Panc1 (cell line): ENCODE measurements at regions not wholly inside any gene's neighbourhood (a gene's known extent, or its start where the extent isn't known, plus 50 kb on each side); places are given as distances from the start of the nearest gene placed in this dataset.

Experiments
- ATAC-seq: fragments of 200-7000 bp; cut with Tn5 transposase; 2 replicates; pipeline ENCODE4 v1.9.1; 2020; ENCODE audit warnings: mild to moderate bottlenecking, moderate library complexity
- BruUV-seq: library from RNA; stranded (reverse); fragments of 400-500 nt; replicated peaks from 2 replicates; lab custom pipeline; 2021; lab: Mats Ljungman, UMichigan
- CTCF ChIA-PET: fragments of 300-600 bp; sonication (Branson Sonifier 250); formaldehyde crosslinking; loops from one replicate; lab custom pipeline; 2022; ENCODE audit warnings: antibody characterized with exemption; lab: Charles Lee
- POLR2A ChIA-PET: fragments of 300-600 bp; sonication (Branson Sonifier 250); formaldehyde crosslinking; loops from one replicate; lab custom pipeline; 2022; ENCODE audit warnings: antibody characterized with exemption; lab: Charles Lee
- DNase-seq: peaks from one replicate; pipeline ENCODE4 v3.0.0-alpha.2; 2010; ENCODE audit warnings: low read depth, low spot score
- H3K27ac ChIP-seq: 2 replicates; pipeline ENCODE4 v1.5.1; 2011; ENCODE audit warnings: mild to moderate bottlenecking, low read length, inconsistent platforms
- H3K27me3 ChIP-seq: fragments of 200-500 bp; sonication (Bioruptor generic); 2 replicates; pipeline ENCODE4 v1.6.0; 2014; ENCODE audit warnings: low read length, inconsistent platforms; ENCODE audit not compliant: control insufficient read depth, insufficient read depth
- H3K36me3 ChIP-seq: fragments of 200-500 bp; sonication (Bioruptor generic); 2 replicates; pipeline ENCODE4 v1.5.1; 2014; ENCODE audit warnings: inconsistent platforms, mild to moderate bottlenecking, low read length, moderate library complexity; ENCODE audit not compliant: control insufficient read depth, insufficient read depth
- H3K4me1 ChIP-seq: 2 replicates; pipeline ENCODE4 v1.5.1; 2011; ENCODE audit warnings: inconsistent platforms, mild to moderate bottlenecking, low read length, moderate library complexity; ENCODE audit not compliant: control insufficient read depth, insufficient read depth
- H3K4me3 ChIP-seq, 2 experiments: 2 replicates each; pipeline ENCODE4 v1.5.1; 2011 to 2012; ENCODE audit warnings: low read depth in 2 of 2, low read length in 2 of 2, mild to moderate bottlenecking in 2 of 2, inconsistent platforms in 1 of 2, moderate library complexity in 1 of 2
- H3K9me3 ChIP-seq: fragments of 200-500 bp; sonication (Bioruptor generic); 2 replicates; pipeline ENCODE4 v1.5.1; 2014; ENCODE audit warnings: low read depth, mild to moderate bottlenecking, inconsistent platforms, low read length, moderate library complexity; ENCODE audit not compliant: control insufficient read depth, insufficient read depth
- POLR2AphosphoS5 ChIP-seq: IDR thresholded peaks from 2 replicates; pipeline ENCODE4 v1.6.1; 2012; ENCODE audit warnings: mild to moderate bottlenecking, low read depth, low read length, moderate library complexity
- SIN3A ChIP-seq: IDR thresholded peaks from 2 replicates; pipeline ENCODE4 v1.6.1; 2012; ENCODE audit warnings: low read depth, mild to moderate bottlenecking, low read length, moderate library complexity, borderline replicate concordance; ENCODE audit not compliant: insufficient read depth
- TCF7L2 ChIP-seq: IDR thresholded peaks from 2 replicates; pipeline ENCODE4 v1.6.1; 2011; ENCODE audit warnings: mild to moderate bottlenecking, low read depth, low read length, inconsistent platforms
- in situ Hi-C: cut with HindIII; loops from 2 replicates; pipeline ENCODE4 v1.10.0; 2016; ENCODE audit warnings: low sequenced_read_pairs, low pct_unique_long_range_greater_than_20kb
- intact Hi-C: fragments of 100-400 bp; cut with micrococcal nuclease; formaldehyde crosslinking; loops from one replicate; pipeline ENCODE4 v1.10.0; 2022; ENCODE audit not compliant: unreplicated experiment
- TF ChIP-seq, protein P1 (sequence below), 2 experiments: IDR thresholded peaks; 2 replicates each; pipeline ENCODE4 v1.6.1; 2011 to 2012; ENCODE audit warnings: low read depth in 2 of 2, control low read depth in 1 of 2, low read length in 1 of 2, mild to moderate bottlenecking in 1 of 2, moderate library complexity in 1 of 2; ENCODE audit not compliant: insufficient read depth in 1 of 2
- TF ChIP-seq, protein P2 (sequence below): fragments of 450-650 bp; IDR thresholded peaks from 2 replicates; pipeline ENCODE4 v1.5.1; 2017; ENCODE audit warnings: mild to moderate bottlenecking

DNA sequence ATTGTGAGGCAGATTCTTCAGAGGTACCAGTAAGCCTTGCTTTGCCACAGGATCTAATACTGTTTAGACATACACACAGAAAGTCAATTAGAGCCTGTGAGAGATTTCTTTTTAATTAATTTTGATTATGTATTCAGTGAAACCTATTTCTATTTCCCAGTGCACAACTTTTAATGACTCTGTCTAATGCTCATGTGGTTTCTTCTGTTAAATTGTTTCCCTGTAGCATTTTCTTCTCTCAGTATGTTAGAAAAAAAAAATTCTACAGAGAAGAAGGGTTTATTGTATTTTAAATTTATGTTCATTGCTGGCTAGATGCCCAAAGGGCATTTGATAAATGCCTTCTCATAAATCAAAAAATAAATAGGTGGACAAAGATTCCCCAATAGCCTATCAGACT, 293.7 kb downstream of the C6orf118 start:
- no peak for TF ChIP-seq SIN3A
- TF ChIP-seq, protein P1, sequence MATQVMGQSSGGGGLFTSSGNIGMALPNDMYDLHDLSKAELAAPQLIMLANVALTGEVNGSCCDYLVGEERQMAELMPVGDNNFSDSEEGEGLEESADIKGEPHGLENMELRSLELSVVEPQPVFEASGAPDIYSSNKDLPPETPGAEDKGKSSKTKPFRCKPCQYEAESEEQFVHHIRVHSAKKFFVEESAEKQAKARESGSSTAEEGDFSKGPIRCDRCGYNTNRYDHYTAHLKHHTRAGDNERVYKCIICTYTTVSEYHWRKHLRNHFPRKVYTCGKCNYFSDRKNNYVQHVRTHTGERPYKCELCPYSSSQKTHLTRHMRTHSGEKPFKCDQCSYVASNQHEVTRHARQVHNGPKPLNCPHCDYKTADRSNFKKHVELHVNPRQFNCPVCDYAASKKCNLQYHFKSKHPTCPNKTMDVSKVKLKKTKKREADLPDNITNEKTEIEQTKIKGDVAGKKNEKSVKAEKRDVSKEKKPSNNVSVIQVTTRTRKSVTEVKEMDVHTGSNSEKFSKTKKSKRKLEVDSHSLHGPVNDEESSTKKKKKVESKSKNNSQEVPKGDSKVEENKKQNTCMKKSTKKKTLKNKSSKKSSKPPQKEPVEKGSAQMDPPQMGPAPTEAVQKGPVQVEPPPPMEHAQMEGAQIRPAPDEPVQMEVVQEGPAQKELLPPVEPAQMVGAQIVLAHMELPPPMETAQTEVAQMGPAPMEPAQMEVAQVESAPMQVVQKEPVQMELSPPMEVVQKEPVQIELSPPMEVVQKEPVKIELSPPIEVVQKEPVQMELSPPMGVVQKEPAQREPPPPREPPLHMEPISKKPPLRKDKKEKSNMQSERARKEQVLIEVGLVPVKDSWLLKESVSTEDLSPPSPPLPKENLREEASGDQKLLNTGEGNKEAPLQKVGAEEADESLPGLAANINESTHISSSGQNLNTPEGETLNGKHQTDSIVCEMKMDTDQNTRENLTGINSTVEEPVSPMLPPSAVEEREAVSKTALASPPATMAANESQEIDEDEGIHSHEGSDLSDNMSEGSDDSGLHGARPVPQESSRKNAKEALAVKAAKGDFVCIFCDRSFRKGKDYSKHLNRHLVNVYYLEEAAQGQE (IDR thresholded peaks at IDR 0.05; ENCODE audit: insufficient read depth in 1 of 2, low read depth in 2 of 2, low read length in 1 of 2): no peak
- TF ChIP-seq, protein P2, sequence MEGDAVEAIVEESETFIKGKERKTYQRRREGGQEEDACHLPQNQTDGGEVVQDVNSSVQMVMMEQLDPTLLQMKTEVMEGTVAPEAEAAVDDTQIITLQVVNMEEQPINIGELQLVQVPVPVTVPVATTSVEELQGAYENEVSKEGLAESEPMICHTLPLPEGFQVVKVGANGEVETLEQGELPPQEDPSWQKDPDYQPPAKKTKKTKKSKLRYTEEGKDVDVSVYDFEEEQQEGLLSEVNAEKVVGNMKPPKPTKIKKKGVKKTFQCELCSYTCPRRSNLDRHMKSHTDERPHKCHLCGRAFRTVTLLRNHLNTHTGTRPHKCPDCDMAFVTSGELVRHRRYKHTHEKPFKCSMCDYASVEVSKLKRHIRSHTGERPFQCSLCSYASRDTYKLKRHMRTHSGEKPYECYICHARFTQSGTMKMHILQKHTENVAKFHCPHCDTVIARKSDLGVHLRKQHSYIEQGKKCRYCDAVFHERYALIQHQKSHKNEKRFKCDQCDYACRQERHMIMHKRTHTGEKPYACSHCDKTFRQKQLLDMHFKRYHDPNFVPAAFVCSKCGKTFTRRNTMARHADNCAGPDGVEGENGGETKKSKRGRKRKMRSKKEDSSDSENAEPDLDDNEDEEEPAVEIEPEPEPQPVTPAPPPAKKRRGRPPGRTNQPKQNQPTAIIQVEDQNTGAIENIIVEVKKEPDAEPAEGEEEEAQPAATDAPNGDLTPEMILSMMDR: no peak
- no peak for TF ChIP-seq TCF7L2
- no peak for TF ChIP-seq POLR2AphosphoS5
- Histone ChIP-seq H3K27me3 (no peaks in the 10 kb centered on the region), H3K36me3 (no peaks in the 10 kb centered on the region), H3K4me3 (no peak overlapping the region), H3K27ac (no peak overlapping the region), H3K4me1 (no peaks in the 10 kb centered on the region), H3K9me3 (no peaks in the 10 kb centered on the region)
- BruUV-seq: no TSS peak
- no peak for ATAC-seq
- CTCF ChIA-PET: no interaction called here
- POLR2A ChIA-PET: no interaction called here
- in situ Hi-C loops: no loop called here
- DNase-seq: no peak
- intact Hi-C loops: no loop called here

DNA sequence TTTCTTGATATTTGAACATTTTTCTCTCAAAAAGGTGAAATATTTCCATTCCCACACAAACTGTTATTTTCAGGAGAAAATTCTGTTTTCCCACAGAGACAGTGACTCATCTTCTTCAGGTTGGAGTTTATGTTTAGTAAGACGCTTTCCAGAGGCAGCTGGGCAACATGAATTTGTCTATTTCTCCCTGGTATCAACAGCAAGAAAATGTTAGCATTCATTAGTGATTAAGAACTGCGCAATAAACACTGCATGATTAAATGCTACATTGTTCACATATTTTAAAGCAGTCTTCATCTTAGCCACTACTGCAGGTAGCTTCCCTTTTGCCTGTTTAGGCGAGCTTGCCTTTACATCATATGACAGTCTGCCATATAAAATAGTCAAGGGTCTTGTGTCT, 295.7 kb downstream of the C6orf118 start:
- ATAC-seq (no peak), DNase-seq (no peak)
- ChIA-PET CTCF (no interaction called here), POLR2A (no interaction called here)
- TF ChIP-seq SIN3A: no peak
- no peak for TF ChIP-seq TCF7L2
- TF ChIP-seq POLR2AphosphoS5: no peak
- TF ChIP-seq, protein P2: no peak
- TF ChIP-seq, protein P1 (IDR thresholded peaks at IDR 0.05; ENCODE audit: insufficient read depth in 1 of 2, low read depth in 2 of 2, low read length in 1 of 2): no peak
- Histone ChIP-seq H3K36me3 (no peaks in the 10 kb centered on the region), H3K27me3 (no peaks in the 10 kb centered on the region), H3K4me3 (no peak overlapping the region), H3K27ac (no peak overlapping the region), H3K4me1 (no peaks in the 10 kb centered on the region), H3K9me3 (no peaks in the 10 kb centered on the region)
- BruUV-seq: no TSS peak
- intact Hi-C loops (no loop called here), in situ Hi-C loops (no loop called here)
